ENCODE measurements at regions not wholly inside any gene's neighbourhood (a gene's known extent, or its start where the extent isn't known, plus 50 kb on each side); places are given as distances from the start of the nearest gene placed in this dataset.

DNA sequence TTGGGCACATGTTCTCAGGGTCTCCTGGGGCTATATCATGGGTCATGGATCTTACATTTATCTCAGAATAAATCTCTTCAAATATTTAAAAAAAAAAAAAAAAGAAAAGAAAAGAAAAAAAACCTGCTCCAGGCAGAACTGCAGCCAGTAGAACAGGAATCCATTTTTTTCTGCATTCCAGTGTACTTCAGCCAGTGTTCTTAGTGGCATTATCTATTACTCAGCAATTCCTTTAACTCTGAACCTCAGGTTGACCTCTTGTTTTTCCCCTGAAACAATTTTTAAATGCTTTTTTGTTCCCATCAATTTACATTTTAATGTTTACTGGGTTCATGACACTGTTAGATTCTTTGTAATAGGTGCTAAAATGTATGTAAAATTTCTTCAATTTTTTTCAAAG lies 66.7 kb upstream of the STXBP6 start:
- no peak overlapping the region for H3K4me3 ChIP-seq
- no peak for TF ChIP-seq CTCF (IDR thresholded peaks at IDR 0.05)
- no peak for DNase-seq (ENCODE audit: low spot score in 2 of 2)
- intact Hi-C loops (cut with DNase I), result no loop called here
- H3K36me3 ChIP-seq, result no peaks in the 10 kb centered on the region
- H3K4me1 ChIP-seq, result no peaks in the 10 kb centered on the region
- no peak overlapping the region for H3K27ac ChIP-seq
- no peaks in the 10 kb centered on the region for H3K27me3 ChIP-seq
- H3K9me3 ChIP-seq, result no peaks in the 10 kb centered on the region

GRCh38 chr14:25113394-25113793 lies 63.4 kb upstream of the STXBP6 start:
- no peak for DNase-seq (ENCODE audit: low spot score in 2 of 2)
- H3K27ac ChIP-seq, result no peak overlapping the region
- TF ChIP-seq CTCF (IDR thresholded peaks at IDR 0.05), result no peak
- no peaks in the 10 kb centered on the region for H3K27me3 ChIP-seq
- intact Hi-C loops (cut with DNase I), result no loop called here
- H3K36me3 ChIP-seq, result no peaks in the 10 kb centered on the region
- H3K4me1 ChIP-seq, result no peaks in the 10 kb centered on the region
- no peaks in the 10 kb centered on the region for H3K9me3 ChIP-seq
- no peak overlapping the region for H3K4me3 ChIP-seq

- Histone ChIP-seq H3K9me3 (no peaks in the 10 kb centered on the region), H3K36me3 (no peaks in the 10 kb centered on the region), H3K27me3 (no peaks in the 10 kb centered on the region), H3K4me1 (no peaks in the 10 kb centered on the region), H3K4me3 (no peak overlapping the region), H3K27ac (peak overlapping the region; percentile 8 to 42)
- DNase-seq (ENCODE audit: low spot score in 2 of 2), result peak in 1 of 2 donors; percentile 69
- intact Hi-C loops (cut with DNase I), result no loop called here
- TF ChIP-seq CTCF (IDR thresholded peaks at IDR 0.05), result no peak
Observed at GRCh38 chr14:25111061-25111601, 61.2 kb upstream of the STXBP6 start.

- no peak for TF ChIP-seq CTCF (IDR thresholded peaks at IDR 0.05)
- no peak for DNase-seq (ENCODE audit: low spot score in 2 of 2)
- no peak overlapping the region for H3K4me3 ChIP-seq
- H3K27me3 ChIP-seq, result no peaks in the 10 kb centered on the region
- H3K27ac ChIP-seq, result peak overlapping the region in 1 of 2 donors; percentile 11
- intact Hi-C loops (cut with DNase I), result no loop called here
- H3K36me3 ChIP-seq, result no peaks in the 10 kb centered on the region
- no peaks in the 10 kb centered on the region for H3K9me3 ChIP-seq
- no peaks in the 10 kb centered on the region for H3K4me1 ChIP-seq
Observed at GRCh38 chr14:25110106-25110505, 60.2 kb upstream of the STXBP6 start.

- Histone ChIP-seq H3K27ac (no peak overlapping the region), H3K9me3 (no peaks in the 10 kb centered on the region), H3K36me3 (no peaks in the 10 kb centered on the region), H3K4me1 (no peaks in the 10 kb centered on the region), H3K4me3 (no peak overlapping the region), H3K27me3 (no peaks in the 10 kb centered on the region)
- no peak for DNase-seq (ENCODE audit: low spot score in 2 of 2)
- intact Hi-C loops (cut with DNase I), result no loop called here
- TF ChIP-seq CTCF (IDR thresholded peaks at IDR 0.05), result no peak
Observed at GRCh38 chr14:25108959-25109358, 59.0 kb upstream of the STXBP6 start.

DNA sequence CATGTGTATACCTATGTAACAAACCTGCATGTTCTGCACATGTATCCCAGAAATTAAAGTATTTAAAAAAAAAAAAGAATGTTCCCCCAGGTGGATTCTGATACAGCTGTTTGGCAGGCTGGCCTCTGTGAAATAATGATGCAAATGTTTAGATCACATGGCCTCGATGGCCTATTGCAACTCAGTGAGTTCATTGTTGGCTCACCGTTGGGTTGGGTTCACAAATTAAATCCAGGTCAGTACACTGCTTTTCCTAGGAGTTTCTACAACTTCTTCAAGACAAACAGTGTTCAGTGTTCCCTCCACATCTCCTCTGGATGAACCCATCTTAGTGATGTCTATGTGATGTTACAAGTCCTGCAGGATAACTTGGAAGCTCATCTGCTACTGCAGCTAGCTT lies 58.3 kb upstream of the STXBP6 start:
- Histone ChIP-seq H3K4me3 (no peak overlapping the region), H3K9me3 (no peaks in the 10 kb centered on the region), H3K27me3 (no peaks in the 10 kb centered on the region), H3K27ac (no peak overlapping the region), H3K4me1 (no peaks in the 10 kb centered on the region), H3K36me3 (no peaks in the 10 kb centered on the region)
- intact Hi-C loops (cut with DNase I), result no loop called here
- TF ChIP-seq CTCF (IDR thresholded peaks at IDR 0.05), result no peak
- DNase-seq (ENCODE audit: low spot score in 2 of 2), result no peak

Measured in ascending aorta (tissue), 2 donors.